ENCODE measurements at regions not wholly inside any gene's neighbourhood (a gene's known extent, or its start where the extent isn't known, plus 50 kb on each side); places are given as distances from the start of the nearest gene placed in this dataset.

DNA sequence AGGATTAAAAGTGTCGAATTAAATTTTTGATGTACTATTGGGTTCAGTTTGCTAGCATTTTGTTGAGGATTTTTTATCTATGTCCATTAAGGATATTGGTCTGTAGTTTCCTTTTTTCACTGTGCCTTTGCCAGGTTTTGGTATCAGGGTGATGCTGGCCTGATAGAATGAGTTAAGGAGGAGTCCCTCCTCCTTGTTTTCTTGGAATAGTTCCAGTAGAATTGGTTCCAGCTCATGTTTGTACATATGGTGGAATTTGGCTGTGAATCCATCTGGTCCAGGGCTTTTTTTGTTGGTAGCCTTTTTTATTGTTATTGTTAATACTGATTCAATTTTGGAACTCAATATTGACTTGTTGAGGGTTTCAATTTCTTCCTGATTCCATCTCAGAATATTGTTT lies 141.8 kb downstream of the SIM1 start:
- Histone ChIP-seq H3K4me3 (no peak overlapping the region), H3K27ac (no peak overlapping the region), H3K27me3 (no peaks in the 10 kb centered on the region), H3K36me3 (no peaks in the 10 kb centered on the region), H3K9me3 (no peaks in the 10 kb centered on the region), H3K4me1 (no peaks in the 10 kb centered on the region)
- DNase-seq: no peak
- intact Hi-C loops (cut with DNase I; ENCODE audit: low total_unique reads): loop anchor here (1.0 kb wide), 1 partner anchor 19 kb away; no protein-coding TSS in a partner anchor
- no peak for TF ChIP-seq CTCF (IDR thresholded peaks at IDR 0.05)

- DNase-seq: no peak
- no peaks in the 10 kb centered on the region for H3K27me3 ChIP-seq
- no peaks in the 10 kb centered on the region for H3K4me1 ChIP-seq
- H3K36me3 ChIP-seq: no peaks in the 10 kb centered on the region
- no peak for TF ChIP-seq CTCF (IDR thresholded peaks at IDR 0.05)
- H3K9me3 ChIP-seq: no peaks in the 10 kb centered on the region
- no peak overlapping the region for H3K27ac ChIP-seq
- no peak overlapping the region for H3K4me3 ChIP-seq
- intact Hi-C loops (cut with DNase I; ENCODE audit: low total_unique reads): no loop called here
These were observed 144.0 kb downstream of the SIM1 start for GRCh38 chr6:100320686-100321085.

GRCh38 chr6:100317031-100317430 lies 147.7 kb downstream of the SIM1 start:
- no peaks in the 10 kb centered on the region for H3K36me3 ChIP-seq
- H3K4me1 ChIP-seq: no peaks in the 10 kb centered on the region
- H3K4me3 ChIP-seq: no peak overlapping the region
- H3K9me3 ChIP-seq: no peaks in the 10 kb centered on the region
- intact Hi-C loops (cut with DNase I; ENCODE audit: low total_unique reads): no loop called here
- TF ChIP-seq CTCF (IDR thresholded peaks at IDR 0.05): no peak
- no peak overlapping the region for H3K27ac ChIP-seq
- H3K27me3 ChIP-seq: no peaks in the 10 kb centered on the region
- DNase-seq: no peak

DNA sequence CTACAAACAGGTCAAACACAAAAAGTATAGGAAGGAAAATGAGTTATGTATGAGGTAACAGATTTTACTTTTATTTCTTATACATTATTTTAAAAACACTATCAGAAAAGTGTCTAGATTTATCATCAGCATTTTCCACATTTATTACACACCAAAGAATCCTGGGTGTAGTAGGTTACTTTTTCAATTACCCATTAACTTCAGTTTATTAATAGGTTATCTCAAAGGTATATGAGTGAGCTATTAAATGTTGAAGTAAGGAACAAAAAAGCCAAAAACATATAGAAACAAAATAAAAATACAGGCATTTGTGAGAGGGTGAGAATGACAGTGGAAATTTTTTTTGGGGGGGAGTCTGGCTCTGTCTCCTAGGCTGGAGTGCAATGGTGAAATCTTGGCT lies 150.5 kb downstream of the SIM1 start:
- H3K4me1 ChIP-seq: no peaks in the 10 kb centered on the region
- no peak for TF ChIP-seq CTCF (IDR thresholded peaks at IDR 0.05)
- no peaks in the 10 kb centered on the region for H3K36me3 ChIP-seq
- intact Hi-C loops (cut with DNase I; ENCODE audit: low total_unique reads): no loop called here
- H3K27me3 ChIP-seq: no peaks in the 10 kb centered on the region
- no peak overlapping the region for H3K27ac ChIP-seq
- no peak overlapping the region for H3K4me3 ChIP-seq
- no peaks in the 10 kb centered on the region for H3K9me3 ChIP-seq
- DNase-seq: no peak

DNA sequence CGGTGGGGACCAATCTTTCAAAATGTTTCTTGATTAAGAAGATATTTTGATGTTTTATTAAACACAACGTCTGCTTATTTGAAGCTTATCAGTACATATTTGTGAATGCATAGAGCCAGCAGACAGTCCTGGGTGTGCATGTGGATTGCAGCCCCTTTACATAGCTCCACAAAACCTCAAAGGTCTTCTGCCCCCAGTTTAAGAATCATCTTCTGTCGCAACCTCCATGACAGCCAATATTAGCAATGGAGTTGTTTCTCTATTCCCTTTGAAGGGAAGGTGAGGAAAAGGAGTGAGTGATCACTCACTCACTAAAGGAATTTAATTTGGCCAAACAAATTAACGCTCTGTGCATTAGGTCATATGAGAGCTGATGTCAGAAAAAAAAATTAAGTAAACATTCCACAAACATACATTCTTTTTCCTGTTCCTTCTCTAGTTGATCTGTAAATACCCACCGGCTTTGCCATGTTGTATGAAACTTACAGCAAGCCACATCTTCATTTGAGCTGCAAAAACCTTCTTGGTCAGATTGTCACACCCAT lies 152.9 kb downstream of the SIM1 start:
- TF ChIP-seq CTCF (IDR thresholded peaks at IDR 0.05): no peak

GRCh38 chr6:100309174-100309573 lies 155.5 kb downstream of the SIM1 start:
- no peaks in the 10 kb centered on the region for H3K27me3 ChIP-seq
- H3K36me3 ChIP-seq: no peaks in the 10 kb centered on the region
- no peaks in the 10 kb centered on the region for H3K9me3 ChIP-seq
- intact Hi-C loops (cut with DNase I; ENCODE audit: low total_unique reads): no loop called here
- no peak for TF ChIP-seq CTCF (IDR thresholded peaks at IDR 0.05)
- H3K4me3 ChIP-seq: no peak overlapping the region
- no peaks in the 10 kb centered on the region for H3K4me1 ChIP-seq
- H3K27ac ChIP-seq: no peak overlapping the region
- DNase-seq: no peak

More for the DNA sequence above, 152.9 kb downstream of the SIM1 start:
- Histone ChIP-seq H3K36me3 (no peaks in the 10 kb centered on the region), H3K4me1 (no peaks in the 10 kb centered on the region), H3K27ac (no peak overlapping the region), H3K27me3 (no peaks in the 10 kb centered on the region), H3K4me3 (no peak overlapping the region), H3K9me3 (no peaks in the 10 kb centered on the region)
- intact Hi-C loops (cut with DNase I; ENCODE audit: low total_unique reads): no loop called here
- DNase-seq: no peak

All from tibial artery (tissue), 4 donors.